ENCODE measurements at regions not wholly inside any gene's neighbourhood (a gene's known extent, or its start where the extent isn't known, plus 50 kb on each side); places are given as distances from the start of the nearest gene placed in this dataset.

- H3F3A ChIP-seq (ENCODE audit: insufficient read depth, low read length, poor library complexity, severe bottlenecking): no peaks in the 10 kb centered on the region
- H3K36me3 ChIP-seq (ENCODE audit: insufficient read depth, low read length): no peaks in the 10 kb centered on the region
- no peak for TF ChIP-seq RAD21 (conservative IDR thresholded peaks at IDR 0.05)
- TF ChIP-seq EP300 (conservative IDR thresholded peaks at IDR 0.05; ENCODE audit: poor library complexity, severe bottlenecking): no peak
- TF ChIP-seq, protein P1, sequence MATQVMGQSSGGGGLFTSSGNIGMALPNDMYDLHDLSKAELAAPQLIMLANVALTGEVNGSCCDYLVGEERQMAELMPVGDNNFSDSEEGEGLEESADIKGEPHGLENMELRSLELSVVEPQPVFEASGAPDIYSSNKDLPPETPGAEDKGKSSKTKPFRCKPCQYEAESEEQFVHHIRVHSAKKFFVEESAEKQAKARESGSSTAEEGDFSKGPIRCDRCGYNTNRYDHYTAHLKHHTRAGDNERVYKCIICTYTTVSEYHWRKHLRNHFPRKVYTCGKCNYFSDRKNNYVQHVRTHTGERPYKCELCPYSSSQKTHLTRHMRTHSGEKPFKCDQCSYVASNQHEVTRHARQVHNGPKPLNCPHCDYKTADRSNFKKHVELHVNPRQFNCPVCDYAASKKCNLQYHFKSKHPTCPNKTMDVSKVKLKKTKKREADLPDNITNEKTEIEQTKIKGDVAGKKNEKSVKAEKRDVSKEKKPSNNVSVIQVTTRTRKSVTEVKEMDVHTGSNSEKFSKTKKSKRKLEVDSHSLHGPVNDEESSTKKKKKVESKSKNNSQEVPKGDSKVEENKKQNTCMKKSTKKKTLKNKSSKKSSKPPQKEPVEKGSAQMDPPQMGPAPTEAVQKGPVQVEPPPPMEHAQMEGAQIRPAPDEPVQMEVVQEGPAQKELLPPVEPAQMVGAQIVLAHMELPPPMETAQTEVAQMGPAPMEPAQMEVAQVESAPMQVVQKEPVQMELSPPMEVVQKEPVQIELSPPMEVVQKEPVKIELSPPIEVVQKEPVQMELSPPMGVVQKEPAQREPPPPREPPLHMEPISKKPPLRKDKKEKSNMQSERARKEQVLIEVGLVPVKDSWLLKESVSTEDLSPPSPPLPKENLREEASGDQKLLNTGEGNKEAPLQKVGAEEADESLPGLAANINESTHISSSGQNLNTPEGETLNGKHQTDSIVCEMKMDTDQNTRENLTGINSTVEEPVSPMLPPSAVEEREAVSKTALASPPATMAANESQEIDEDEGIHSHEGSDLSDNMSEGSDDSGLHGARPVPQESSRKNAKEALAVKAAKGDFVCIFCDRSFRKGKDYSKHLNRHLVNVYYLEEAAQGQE (IDR thresholded peaks at IDR 0.05; ENCODE audit: borderline replicate concordance): no peak
- TF ChIP-seq SMC3 (conservative IDR thresholded peaks at IDR 0.05; ENCODE audit: poor library complexity): no peak
- no peak for TF ChIP-seq EZH2 (IDR thresholded peaks at IDR 0.05; ENCODE audit: borderline replicate concordance, insufficient read depth, low read length, poor library complexity, severe bottlenecking)
- TF ChIP-seq TAF1 (IDR thresholded peaks at IDR 0.05; ENCODE audit: low read depth): no peak
- no peak for TF ChIP-seq POLR2AphosphoS5 (IDR thresholded peaks at IDR 0.05)
- TF ChIP-seq, protein P2, sequence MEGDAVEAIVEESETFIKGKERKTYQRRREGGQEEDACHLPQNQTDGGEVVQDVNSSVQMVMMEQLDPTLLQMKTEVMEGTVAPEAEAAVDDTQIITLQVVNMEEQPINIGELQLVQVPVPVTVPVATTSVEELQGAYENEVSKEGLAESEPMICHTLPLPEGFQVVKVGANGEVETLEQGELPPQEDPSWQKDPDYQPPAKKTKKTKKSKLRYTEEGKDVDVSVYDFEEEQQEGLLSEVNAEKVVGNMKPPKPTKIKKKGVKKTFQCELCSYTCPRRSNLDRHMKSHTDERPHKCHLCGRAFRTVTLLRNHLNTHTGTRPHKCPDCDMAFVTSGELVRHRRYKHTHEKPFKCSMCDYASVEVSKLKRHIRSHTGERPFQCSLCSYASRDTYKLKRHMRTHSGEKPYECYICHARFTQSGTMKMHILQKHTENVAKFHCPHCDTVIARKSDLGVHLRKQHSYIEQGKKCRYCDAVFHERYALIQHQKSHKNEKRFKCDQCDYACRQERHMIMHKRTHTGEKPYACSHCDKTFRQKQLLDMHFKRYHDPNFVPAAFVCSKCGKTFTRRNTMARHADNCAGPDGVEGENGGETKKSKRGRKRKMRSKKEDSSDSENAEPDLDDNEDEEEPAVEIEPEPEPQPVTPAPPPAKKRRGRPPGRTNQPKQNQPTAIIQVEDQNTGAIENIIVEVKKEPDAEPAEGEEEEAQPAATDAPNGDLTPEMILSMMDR (IDR thresholded peaks at IDR 0.05; ENCODE audit: poor library complexity, severe bottlenecking): no peak
- no peak for TF ChIP-seq MXI1 (conservative IDR thresholded peaks at IDR 0.05; ENCODE audit: poor library complexity, severe bottlenecking)
- no peak overlapping the region for H3K4me2 ChIP-seq (ENCODE audit: low read length)
- H4K20me1 ChIP-seq (ENCODE audit: insufficient read depth): no peaks in the 10 kb centered on the region
- H3K9me3 ChIP-seq (ENCODE audit: low read length): no peaks in the 10 kb centered on the region
- no peak overlapping the region for H2AFZ ChIP-seq (ENCODE audit: low read depth, low read length)
- no peak overlapping the region for H3K4me3 ChIP-seq (ENCODE audit: low read length)
- H3K27ac ChIP-seq (ENCODE audit: low read length): no peak overlapping the region
- H3K9ac ChIP-seq (ENCODE audit: low read length): no peak overlapping the region
- no peaks in the 10 kb centered on the region for H3K9me2 ChIP-seq (ENCODE audit: insufficient read depth, low read length)
- H3K79me2 ChIP-seq (replicated peaks; ENCODE audit: insufficient read depth, low read length): no peaks in the 10 kb centered on the region
- no peaks in the 10 kb centered on the region for H3K27me3 ChIP-seq (ENCODE audit: insufficient read depth, low read depth, low read length)
Measured at GRCh38 chr3:104982130-104982529, 384.6 kb upstream of the ALCAM start.

DNA sequence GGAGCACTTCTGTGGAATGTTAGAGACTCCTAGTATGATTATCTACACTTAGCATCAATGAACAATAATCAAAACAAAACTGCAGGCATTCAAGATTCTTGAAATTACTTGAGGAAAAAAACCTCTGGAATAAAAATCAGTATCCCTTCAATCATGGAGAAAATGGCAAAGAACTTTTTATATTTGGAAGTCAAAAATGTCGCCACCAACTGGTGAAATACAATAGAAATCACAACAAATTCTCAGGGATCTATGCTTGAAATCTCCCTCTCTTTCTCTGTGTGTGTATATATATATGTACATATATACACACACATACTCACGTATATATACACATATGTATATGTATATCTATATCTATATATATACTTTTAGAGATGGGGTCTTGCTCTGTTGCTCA, 378.9 kb upstream of the ALCAM start:
- Histone ChIP-seq H3K9me2 (ENCODE audit: insufficient read depth, low read length) (no peaks in the 10 kb centered on the region), H3K4me2 (ENCODE audit: low read length) (no peak overlapping the region), H2AFZ (ENCODE audit: low read depth, low read length) (no peak overlapping the region), H3K36me3 (ENCODE audit: insufficient read depth, low read length) (no peaks in the 10 kb centered on the region), H3K27ac (ENCODE audit: low read length) (no peak overlapping the region), H3F3A (ENCODE audit: insufficient read depth, low read length, poor library complexity, severe bottlenecking) (no peaks in the 10 kb centered on the region), H3K79me2 (replicated peaks; ENCODE audit: insufficient read depth, low read length) (no peaks in the 10 kb centered on the region), H3K9ac (ENCODE audit: low read length) (no peak overlapping the region), H3K4me3 (ENCODE audit: low read length) (no peak overlapping the region), H3K27me3 (ENCODE audit: insufficient read depth, low read depth, low read length) (no peaks in the 10 kb centered on the region), H3K9me3 (ENCODE audit: low read length) (no peaks in the 10 kb centered on the region), H4K20me1 (ENCODE audit: insufficient read depth) (no peaks in the 10 kb centered on the region)
- TF ChIP-seq EZH2 (IDR thresholded peaks at IDR 0.05; ENCODE audit: borderline replicate concordance, insufficient read depth, low read length, poor library complexity, severe bottlenecking): no peak
- no peak for TF ChIP-seq POLR2AphosphoS5 (IDR thresholded peaks at IDR 0.05)
- TF ChIP-seq, protein P2 (IDR thresholded peaks at IDR 0.05; ENCODE audit: poor library complexity, severe bottlenecking): no peak
- TF ChIP-seq SMC3 (conservative IDR thresholded peaks at IDR 0.05; ENCODE audit: poor library complexity): no peak
- no peak for TF ChIP-seq MXI1 (conservative IDR thresholded peaks at IDR 0.05; ENCODE audit: poor library complexity, severe bottlenecking)
